Activated effector memory CD4-positive, alpha-beta T cell treated with anti-CD3 and anti-CD28 coated beads, Interleukin-2, amount 50 U/mL, for 16 hours (primary cell): ENCODE measurements at regions not wholly inside any gene's neighbourhood (a gene's known extent, or its start where the extent isn't known, plus 50 kb on each side); places are given as distances from the start of the nearest gene placed in this dataset.

ENCODE experiments used
- DNase-seq: peaks from one replicate; pipeline ENCODE4 v3.0.0-alpha.2; 2020

DNA sequence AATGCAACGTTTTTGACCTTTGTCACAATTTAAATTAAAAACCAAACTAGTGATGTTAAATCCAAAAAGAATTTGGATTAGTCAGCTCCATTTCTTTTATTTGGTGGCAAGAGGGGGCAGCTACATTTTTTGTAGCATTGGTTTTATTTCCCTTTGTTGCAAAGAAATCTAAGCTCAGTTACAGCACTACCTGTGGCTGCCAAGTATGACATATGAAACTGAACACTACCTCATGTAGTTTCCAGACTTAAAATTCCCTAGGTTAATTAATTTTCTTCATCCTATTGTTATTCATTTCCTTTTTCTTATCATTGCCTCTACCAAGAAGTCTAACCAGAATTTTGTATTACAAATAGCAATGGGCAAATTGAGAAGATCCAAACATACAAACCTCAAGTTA, 393.5 kb downstream of the BRINP1 start:
- DNase-seq, result no peak

DNA sequence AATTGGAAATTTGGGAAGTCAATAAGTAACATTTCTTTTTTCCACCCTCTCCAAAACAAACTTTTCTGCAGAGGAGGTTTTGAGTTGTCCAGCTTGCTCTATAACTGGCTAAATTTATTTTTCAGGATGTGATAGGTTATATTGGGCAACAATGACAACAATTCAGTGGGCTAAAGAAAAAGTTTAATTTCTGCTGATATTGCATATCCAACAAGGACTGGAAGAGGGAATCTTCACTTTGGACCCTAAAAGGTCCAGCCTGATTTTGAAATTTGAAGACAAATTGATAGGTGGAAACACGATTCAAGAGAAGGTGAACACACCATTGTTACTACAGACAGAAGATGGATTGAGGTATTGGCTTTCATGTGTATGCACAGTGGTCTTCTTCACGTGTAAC, 393.1 kb downstream of the BRINP1 start:
- DNase-seq, result no peak

DNA sequence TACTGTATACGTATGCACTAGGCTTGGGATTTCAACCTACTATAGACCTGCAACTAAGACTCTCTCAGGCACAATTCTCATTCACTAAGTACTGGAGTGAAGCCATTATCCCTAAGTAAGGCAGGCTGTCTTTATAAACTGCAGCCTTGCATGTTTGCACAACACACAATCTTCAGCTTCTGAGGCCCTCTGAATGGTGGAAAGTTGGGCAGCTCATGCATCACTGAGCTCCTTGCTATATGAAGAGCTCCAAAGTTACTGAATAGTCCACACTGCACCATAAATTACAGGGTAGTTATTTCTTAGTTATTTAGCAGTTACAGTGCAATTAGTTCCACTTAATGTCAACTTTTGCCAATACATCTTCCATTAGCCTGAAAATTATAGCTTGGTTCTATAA, 384.6 kb downstream of the BRINP1 start:
- no peak for DNase-seq

DNA sequence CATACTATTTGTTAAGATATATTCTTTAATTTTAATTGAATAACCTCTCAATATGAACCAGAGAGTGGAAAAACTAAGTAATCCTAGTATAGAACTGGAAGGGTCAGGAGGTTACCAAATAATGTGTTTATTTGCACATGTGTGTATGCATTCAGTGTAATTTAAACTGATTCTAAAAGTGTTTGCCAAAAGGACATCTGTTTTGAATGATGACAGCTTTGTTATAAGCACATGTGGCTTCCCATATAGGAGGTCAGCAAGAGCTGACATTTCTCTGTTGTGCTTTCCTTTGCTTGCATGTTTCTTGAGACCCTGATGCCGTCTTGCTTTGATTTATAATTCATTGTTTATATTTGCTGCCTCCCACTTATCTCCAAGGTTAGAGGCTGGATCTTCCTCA, 383.4 kb downstream of the BRINP1 start:
- DNase-seq, result no peak

DNA sequence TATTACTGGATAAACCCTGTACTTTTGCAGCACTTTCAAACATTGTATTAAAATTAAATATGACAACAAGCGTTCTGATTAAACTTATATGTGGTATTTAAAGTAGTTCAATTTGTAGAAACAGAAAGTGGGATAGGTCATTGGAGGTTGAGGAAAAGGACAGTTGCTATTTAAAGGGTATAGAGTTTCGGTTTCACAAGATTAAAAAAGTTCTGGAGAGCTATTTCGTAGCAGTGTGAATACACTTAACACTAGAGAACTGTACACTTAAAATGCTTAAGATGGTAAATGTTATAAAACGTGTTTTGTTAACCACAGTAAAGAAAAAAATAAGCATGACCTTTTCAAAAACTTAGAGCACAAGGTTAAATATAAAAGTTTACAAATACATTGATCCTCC, 382.1 kb downstream of the BRINP1 start:
- DNase-seq, result no peak

DNA sequence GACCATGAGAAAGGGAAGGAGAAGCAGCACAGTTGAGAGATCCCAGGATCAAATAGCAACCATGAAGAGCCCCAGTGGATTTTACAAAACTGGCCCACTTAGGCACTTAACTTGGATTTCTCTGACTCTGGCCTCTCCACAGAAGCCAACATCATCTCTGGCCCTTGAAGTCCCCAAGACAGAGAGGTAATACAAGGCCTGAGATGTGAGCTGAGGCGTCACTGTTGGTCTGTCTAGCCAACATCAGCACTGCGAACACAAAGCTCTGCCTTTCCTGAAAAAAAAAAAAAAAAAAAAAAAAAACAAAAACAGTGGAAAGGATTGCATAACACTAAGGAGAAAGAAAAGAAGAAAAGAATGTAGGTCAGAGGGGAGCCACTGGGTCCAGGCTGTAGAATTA, 378.3 kb downstream of the BRINP1 start:
- no peak for DNase-seq

DNA sequence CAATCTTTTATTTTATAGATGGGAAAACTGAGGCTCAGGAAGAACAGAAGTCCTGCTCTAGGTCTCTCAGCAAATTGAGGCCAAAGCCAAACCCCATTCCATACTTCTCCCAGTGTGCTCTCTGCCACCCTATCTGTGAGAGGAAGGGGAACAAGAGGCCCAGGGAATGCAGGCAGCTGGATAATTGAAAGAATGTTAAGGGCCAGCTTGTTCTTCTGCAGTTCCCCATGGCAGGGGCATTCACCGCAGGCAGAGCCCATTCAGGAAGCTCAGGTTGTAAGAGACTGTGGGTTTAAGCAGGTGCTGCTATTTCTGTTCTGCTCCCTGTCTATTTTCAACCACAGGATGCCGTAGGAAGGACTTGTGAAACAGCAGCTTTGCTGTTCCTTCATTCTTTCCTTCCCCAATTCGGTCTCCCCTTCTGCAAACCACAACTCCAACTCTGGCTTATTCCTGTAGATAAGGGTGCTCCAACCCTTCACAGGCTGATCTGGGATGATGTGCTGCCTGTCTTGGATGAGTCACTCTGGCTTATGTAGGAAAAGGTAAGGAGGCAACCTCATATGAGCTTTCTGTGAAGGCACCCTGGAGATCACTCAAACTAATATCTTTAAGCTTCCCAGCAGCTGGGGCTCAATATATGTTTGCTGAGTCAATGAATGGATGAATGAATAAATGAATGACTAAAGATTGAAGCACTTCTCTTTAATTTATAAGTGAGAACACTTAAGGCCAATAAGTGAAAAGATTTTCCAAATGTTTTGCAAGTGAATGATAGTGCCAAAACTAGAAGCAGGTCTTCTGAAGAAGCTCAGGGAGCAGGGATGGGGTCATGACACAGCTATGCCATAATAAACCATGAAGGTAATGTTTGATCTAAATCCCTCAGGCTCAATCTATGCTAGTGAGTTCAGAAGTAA, 377.6 kb downstream of the BRINP1 start:
- no peak for DNase-seq

DNA sequence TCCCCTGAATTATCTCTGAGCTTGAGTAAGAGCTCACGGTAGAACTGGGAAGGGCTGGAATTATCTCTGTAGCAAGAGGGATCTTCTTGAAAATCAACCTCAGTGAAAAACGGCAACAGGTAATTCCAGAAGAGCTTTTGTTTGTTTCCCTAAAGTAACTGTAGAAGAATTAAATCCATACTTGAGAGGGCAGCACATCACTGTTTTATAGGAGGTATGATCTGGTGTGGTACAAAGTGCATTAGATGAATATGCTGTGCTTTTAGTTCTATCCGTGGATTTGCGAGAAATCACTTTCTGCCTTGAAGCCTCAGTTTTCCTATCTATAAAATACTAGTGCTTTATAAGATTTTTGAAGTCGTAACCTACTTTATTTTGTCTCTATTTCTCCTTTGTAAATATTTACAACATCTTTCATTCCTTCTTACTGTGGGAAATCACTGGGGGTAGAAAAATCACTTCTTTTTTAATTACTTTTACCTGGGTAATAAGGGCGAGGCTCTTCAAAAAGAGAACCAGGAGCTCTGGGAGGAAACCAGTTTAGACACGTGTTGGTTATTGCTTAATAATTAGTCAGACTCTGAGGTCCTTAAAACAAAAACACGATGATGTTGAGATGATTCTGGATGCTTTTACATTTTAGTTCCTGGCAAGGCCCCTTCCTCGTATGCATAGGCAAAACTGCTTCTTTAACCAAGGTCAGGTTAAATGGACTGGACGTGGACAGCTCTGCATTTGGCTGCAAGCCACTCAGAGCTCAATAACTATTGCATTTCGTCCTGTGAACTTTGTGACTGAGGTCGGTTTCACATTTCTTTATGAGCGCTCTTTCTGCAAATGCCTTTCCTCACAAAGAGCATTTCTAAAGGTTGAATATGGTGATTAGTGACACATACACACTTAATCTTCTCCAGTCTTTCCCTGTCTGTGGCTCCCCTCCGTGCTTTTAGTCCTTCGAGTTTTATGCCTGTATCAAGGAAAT, 376.1 kb downstream of the BRINP1 start:
- no peak for DNase-seq

DNA sequence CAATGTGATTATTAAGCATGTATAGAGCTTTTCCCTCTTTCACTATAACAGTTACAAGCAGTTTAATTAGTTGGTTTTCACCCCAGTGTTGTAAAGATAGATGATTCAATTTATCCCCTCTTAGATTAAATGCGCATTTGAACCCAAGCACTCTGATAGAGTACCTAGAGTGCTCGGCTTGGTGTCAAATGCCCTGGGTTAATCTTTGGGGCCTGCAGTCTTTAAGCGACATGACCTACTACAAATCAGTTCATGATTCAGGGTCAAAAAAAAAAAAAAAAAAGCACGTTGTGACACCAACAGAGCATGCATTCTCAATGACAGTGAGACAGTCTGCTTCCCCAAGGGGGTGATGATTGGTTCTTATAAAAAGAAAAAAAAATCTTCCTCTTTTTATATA, 375.3 kb downstream of the BRINP1 start:
- no peak for DNase-seq

DNA sequence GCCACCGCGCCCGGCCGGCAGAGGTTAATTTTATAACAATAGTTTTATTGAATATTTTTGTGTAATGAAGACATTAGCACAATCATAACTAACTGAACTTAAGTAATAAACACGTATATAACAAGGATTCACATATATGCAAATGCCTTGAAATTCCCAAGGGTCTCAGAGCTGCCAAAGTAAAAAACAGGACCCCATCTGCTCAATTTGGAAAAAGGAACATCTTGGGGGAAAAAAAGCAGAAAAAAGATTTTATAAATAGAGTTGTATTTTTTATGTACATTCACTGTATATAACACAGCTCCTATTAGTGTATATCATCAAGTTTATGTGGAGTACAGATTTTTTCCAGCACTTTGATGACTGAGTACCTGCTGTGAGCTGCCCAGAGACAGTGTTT, 366.7 kb downstream of the BRINP1 start:
- no peak for DNase-seq

DNA sequence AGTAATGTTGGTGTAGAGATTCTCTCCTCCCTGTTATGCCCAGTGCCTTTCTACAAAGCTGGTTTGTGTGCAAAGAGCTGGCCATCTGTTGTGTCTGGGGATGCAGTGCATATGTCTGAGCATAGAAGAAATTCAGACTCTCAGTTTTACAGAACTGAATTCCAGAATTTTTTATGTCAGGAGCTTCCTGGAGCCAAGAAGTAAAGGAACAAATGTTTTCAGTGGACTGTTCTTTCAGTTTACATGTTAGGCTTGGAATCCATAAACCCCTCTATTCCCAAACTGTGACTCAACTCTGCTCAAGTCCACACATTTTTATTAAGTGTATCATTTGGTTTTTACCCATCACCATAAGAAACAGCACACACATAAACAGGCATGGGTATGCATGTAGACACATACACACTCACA, 366.0 kb downstream of the BRINP1 start:
- no peak for DNase-seq

DNA sequence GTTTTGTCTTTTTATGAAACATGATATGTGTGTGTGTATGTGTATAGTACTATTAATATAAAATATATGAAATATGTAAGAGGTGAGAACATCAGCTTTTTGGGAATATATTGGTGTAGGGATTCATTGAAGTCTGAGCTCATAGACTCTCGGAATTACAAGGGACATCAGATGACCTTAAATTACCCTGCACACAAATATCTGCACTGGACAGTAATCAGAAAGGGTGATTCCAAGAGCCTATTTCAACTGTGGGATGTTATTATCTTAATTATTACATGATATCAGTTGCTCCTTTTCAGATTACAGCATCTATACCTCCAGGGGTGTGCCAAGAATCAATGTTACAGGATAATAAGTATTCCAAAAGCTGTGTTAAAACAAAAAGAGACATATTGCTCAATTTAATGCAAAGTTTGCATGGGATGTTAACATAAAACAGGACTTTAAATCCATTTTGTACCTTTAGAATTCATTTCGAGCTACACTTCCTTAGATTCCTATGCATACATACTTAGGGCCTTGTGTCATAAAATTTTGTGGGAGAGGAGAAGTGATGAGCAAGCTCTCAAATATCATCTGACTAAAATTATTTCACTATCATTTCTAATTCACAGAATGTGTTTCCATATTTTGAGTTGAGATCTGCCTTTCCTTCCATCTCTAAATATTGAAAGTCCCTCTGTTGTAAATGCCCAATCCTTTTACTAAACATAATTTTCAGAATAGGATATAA, 365.2 kb downstream of the BRINP1 start:
- no peak for DNase-seq

DNA sequence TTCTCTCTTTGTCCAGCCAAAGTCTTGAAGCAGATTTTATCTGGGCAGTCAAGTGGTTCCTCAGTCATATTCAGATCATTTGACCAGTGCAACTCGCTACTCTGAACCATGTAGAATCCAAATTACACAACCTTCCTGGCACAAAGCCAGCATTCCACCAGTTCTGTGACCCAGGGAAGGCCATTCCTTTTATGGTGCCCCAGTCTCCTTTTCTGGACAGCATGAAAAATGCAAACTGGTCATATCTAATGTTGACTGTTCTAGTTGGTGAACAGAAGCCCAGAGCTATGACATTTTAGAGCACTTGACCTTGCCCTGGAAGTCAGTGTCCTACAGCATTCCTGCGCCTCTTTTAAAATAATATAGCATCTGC, 364.6 kb downstream of the BRINP1 start:
- no peak for DNase-seq

DNA sequence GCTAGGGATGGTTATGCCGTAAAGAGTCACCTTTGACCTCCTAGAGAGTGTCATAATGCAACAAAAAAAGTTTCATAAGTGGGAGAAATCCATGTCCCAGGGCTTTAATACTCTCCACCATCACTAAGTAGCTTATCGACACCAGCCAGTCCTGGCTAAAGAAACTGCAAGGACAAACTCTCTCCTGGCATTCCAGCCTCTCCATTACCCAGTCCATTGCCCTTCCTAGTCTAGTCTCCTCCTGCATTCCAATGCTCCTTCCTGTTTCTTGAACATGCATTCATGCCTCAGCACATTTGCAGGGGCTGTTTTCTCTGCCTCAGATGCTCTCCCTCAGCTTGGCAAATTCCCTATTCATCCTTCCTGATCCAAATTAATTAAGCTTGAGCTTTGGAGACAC, 364.1 kb downstream of the BRINP1 start:
- DNase-seq, result no peak

DNA sequence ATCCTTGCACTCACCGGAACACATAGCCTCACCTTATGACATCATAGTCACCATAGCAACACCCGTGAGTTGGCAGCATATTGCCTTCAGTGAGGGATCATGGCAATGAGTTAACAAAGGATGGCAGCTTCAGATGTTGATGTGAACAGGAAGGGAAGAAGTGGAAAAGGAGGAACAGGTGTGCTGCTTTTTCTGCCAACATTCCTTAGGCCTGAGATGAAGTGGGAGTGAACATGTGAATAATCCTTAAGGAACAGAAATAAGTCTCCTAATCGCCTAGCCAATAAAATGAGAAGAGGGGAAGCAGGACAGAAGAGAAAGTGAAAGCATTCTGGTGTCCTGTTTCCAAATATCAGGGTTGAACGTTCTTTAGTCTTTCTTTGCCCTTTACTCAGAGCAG, 360.0 kb downstream of the BRINP1 start:
- no peak for DNase-seq

DNA sequence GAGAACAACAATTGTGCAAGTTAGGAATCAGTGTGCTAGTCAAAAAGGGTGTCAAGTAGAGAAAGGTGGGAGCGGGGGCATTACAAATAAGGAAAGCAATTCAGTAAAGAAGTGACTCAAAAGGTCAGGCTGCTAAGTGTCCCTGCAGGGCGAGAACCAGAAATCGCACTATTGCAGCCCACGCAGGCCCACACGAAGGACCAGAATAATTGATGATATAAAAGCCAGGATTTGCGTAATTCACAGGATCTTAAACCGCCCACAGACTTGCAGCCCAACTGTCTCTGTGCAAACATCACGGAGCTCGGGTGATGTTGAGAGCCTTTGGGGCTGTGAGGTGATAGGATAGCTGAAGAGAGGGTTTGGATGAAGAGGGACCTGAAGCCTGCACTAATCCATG, 349.0 kb downstream of the BRINP1 start:
- no peak for DNase-seq

DNA sequence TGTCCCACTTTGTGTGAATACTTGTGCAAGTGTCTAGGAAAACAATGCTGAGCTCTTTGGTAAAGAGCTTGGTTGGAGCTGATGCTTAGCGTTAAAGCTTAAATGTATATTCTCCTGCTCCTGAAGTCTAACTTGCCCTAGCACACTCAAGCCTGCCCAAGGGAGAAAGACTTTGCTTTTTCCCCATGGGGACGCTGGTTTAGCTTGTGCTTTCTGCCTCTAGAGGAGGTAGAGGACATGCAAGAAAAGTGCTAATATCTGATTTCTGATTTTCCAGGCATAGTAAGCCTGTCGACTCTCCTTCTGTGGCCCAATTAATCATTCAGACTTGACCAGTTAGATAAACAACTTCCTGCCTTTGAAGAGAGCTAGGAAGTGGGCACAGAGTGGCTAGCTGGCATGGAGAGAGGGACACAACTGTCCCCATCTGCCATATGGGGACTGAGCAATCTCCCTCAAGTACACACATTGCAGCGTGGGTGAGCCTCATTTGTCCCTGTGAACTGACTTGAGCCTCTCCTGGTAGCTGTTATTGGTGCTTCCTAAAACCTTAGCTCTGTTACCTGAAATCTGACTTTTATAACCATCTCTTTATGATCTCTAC, 348.4 kb downstream of the BRINP1 start:
- DNase-seq, result no peak

DNA sequence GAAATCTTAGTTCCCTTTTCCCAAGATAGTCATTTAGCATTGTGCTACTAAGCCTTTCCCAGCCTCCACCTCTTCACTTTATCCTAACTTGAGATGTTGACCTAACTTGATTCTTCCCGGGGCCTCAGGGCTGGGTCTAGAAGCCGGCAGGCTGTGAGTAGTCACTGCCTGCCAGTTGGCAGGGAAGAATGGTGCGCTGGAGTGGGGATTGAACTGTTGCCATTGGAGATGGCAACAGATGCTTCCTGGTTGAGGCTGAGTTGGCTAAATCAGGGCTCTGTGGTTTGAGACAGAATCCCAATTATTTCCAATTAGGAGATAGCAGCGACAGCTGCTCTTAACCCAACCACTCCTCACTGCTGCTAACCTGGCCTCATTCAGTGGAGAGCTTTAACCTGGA, 343.1 kb downstream of the BRINP1 start:
- DNase-seq, result no peak

DNA sequence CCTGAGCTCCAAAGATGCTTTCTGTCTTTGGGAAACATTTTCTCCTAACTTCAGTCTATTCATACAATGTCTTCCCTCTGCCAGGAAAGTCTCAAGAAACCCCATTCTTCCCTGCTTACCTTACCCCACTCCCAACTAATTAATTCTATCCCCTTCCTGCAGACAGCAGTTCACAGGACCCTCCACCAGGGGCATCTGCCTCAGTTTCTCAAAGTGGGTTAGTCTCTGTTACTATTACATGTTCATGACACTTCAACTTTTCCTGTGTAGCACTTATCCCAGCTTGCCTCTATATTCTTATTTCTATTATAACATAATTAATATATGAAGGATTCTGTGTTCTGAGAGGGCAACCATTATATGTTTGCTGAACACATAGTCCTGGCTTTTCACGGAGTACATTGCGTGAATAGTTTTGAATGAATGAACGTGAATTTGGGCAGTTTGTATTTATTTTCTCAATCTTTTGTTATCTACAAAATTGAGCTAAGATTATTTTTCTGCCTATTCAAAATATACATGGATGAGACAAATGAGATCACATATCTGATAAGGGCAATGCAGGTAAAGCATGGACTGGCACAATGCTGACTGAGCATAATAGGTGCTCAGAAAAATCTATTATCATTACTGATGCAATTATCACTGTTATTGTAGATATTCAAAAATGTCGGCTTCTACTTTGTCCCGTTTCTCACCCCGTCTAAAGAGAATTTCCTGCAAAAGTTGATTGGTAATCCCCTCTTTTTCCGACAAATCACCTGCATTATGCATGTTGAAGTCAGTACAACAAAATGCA, 341.1 kb downstream of the BRINP1 start:
- DNase-seq, result no peak

DNA sequence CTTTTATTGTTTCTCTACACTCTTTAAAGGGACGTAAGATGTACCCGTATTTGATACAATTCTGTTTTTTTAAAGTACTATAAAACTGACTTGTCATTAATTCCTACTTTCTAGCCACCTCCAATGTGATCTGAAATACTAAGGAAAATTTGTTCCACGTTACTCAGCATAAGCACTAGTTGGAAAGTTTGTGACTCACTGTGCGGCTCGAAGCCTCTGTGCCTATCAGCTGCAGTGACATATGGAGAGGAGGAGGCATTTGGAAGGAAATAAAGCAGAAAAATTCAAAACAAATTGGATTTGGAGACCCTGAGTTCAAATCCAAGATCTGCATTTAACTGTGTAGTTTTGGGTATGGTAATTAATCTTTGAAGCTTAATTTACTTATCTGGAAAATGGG, 339.3 kb downstream of the BRINP1 start:
- no peak for DNase-seq

DNA sequence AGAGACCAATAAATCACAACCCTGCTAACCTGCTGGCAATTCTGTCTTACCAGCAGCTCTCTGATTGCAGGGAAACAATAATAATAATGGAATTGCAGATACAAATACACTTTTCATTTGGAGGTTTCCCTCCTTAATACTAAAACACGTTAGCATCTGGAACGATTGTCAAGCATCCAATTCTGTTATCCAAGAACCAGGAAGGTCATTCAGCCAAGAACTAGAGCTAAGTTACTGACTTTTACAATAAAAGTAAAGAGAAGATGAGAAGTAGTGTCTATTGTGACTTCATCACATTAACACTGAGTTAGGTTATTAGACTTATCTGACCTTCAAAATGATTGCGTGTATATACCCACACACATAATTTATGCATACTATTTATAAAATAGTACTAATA, 335.6 kb downstream of the BRINP1 start:
- no peak for DNase-seq

DNA sequence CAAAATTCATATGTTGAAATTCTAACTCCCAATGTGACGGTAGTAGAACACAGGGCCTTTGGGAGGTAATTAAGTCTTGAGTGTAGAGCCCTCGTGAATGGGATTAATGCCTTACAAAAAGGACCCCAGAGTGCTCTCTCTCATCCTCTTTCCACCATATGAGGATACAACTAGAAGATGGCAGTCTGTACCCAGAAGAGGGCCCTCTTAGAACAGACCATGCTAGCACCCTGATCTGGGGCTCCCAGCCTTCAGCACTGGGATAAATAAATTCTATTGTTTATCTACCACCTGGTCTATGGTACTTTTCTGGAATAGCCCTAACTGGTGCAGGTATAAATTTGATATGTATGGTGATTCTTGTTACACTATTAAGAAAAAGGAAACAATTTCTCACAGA, 332.3 kb downstream of the BRINP1 start:
- DNase-seq, result no peak
